ENCODE measurements at regions not wholly inside any gene's neighbourhood (a gene's known extent, or its start where the extent isn't known, plus 50 kb on each side); places are given as distances from the start of the nearest gene placed in this dataset.

DNA sequence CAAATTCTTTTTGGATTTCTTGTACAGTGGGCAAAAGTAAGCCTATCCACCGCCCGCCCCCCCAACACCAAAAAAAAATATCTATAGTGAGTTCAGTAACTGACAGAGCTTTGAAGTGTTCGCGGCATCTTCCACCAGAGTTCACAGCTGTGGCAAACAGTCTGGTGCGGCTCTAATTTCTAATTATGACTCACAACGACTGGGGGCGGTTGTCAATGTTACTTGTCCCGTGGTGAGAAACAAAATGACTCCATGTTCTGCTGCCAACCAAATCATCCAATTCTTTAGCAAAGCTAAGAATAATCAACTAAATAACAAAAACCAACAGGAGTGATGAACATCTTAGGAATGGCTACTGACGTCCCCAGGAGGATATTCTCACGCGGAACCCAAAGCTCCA lies 392.5 kb upstream of the SALL3 start:
- TF ChIP-seq REST (IDR thresholded peaks at IDR 0.05; ENCODE audit: insufficient read depth in 1 of 2, low read depth in 2 of 2, low read length in 2 of 2) = no peak
- no peak for TF ChIP-seq SIN3A (IDR thresholded peaks at IDR 0.05; ENCODE audit: borderline replicate concordance, insufficient read depth, low read length)
- TF ChIP-seq POLR2AphosphoS5 (IDR thresholded peaks at IDR 0.05; ENCODE audit: low read depth, low read length) = no peak
